Brain pericyte (primary cell): ENCODE measurements at regions not wholly inside any gene's neighbourhood (a gene's known extent, or its start where the extent isn't known, plus 50 kb on each side); places are given as distances from the start of the nearest gene placed in this dataset.

Source experiments
- DNase-seq: peaks from one replicate; pipeline ENCODE4 v3.0.0-alpha.2; 2012; ENCODE audit warnings: low read depth, low spot score

GRCh38 chr10:106183041-106183440 lies 981.5 kb downstream of the SORCS1 start:
- DNase-seq, result no peak

- DNase-seq, result no peak
Observed at GRCh38 chr10:106182542-106182941, 982.0 kb downstream of the SORCS1 start.

- no peak for DNase-seq
Observed at GRCh38 chr10:106181501-106181900, 983.0 kb downstream of the SORCS1 start.

GRCh38 chr10:106179430-106179829 lies 985.1 kb downstream of the SORCS1 start:
- DNase-seq, result no peak

- no peak for DNase-seq
Observed at GRCh38 chr10:106175760-106176377, 988.6 kb downstream of the SORCS1 start.

- DNase-seq, result no peak
Observed at GRCh38 chr10:106173838-106174237, 990.7 kb downstream of the SORCS1 start.

GRCh38 chr10:106169241-106169640 lies 995.3 kb downstream of the SORCS1 start:
- DNase-seq, result no peak

- DNase-seq, result no peak
Observed at GRCh38 chr10:106167946-106168345, 996.6 kb downstream of the SORCS1 start.

GRCh38 chr10:106158241-106158640 lies 1006.3 kb downstream of the SORCS1 start:
- DNase-seq, result no peak

- DNase-seq, result no peak
Observed at GRCh38 chr10:106147021-106147420, 1017.5 kb downstream of the SORCS1 start.

GRCh38 chr10:106139915-106140314 lies 1024.6 kb downstream of the SORCS1 start:
- DNase-seq, result no peak

GRCh38 chr10:106136175-106136574 lies 1028.3 kb downstream of the SORCS1 start:
- DNase-seq, result no peak

- DNase-seq, result no peak
Observed at GRCh38 chr10:106134326-106135000, 1030.0 kb downstream of the SORCS1 start.

GRCh38 chr10:106133451-106133850 lies 1031.1 kb downstream of the SORCS1 start:
- DNase-seq, result no peak

GRCh38 chr10:106132956-106133355 lies 1031.5 kb downstream of the SORCS1 start:
- DNase-seq, result no peak

- no peak for DNase-seq
Observed at GRCh38 chr10:106114656-106115186, 1049.8 kb downstream of the SORCS1 start.

GRCh38 chr10:106111246-106111645 lies 1053.3 kb downstream of the SORCS1 start:
- DNase-seq, result no peak

GRCh38 chr10:106107706-106108105 lies 1056.8 kb downstream of the SORCS1 start:
- no peak for DNase-seq

GRCh38 chr10:106106114-106106513 lies 1058.4 kb downstream of the SORCS1 start:
- DNase-seq, result no peak

- no peak for DNase-seq
Observed at GRCh38 chr10:106089855-106090254, 1074.7 kb downstream of the SORCS1 start.

- DNase-seq, result no peak
Observed at GRCh38 chr10:106086391-106086790, 1078.1 kb downstream of the SORCS1 start.

GRCh38 chr10:106083572-106083971 lies 1080.9 kb downstream of the SORCS1 start:
- DNase-seq, result no peak

- no peak for DNase-seq
Observed at GRCh38 chr10:106082865-106083264, 1081.6 kb downstream of the SORCS1 start.
